Left hindlimb (tissue), 1 donor: ENCODE measurements at regions not wholly inside any gene's neighbourhood (a gene's known extent, or its start where the extent isn't known, plus 50 kb on each side); places are given as distances from the start of the nearest gene placed in this dataset.
A peak's percentile ranks its signal among the peaks of the same experiment; 100 is the strongest.

Source experiments
- DNase-seq: peaks from one replicate; pipeline ENCODE4 v3.0.0-alpha.2; 2018

- DNase-seq: no peak
These were observed 135.9 kb upstream of the AGBL1 start for GRCh38 chr15:85943791-85944190.

- DNase-seq: no peak
These were observed 132.7 kb upstream of the AGBL1 start for GRCh38 chr15:85947021-85947420.

GRCh38 chr15:85947936-85948335 is 131.7 kb upstream of the AGBL1 start:
- no peak for DNase-seq

GRCh38 chr15:85950101-85950500 is 129.6 kb upstream of the AGBL1 start:
- DNase-seq: no peak

- no peak for DNase-seq
These were observed 125.1 kb upstream of the AGBL1 start for GRCh38 chr15:85954586-85954985.

- DNase-seq: no peak
These were observed 123.9 kb upstream of the AGBL1 start for GRCh38 chr15:85955501-85956391.

GRCh38 chr15:85956532-85957275 is 123.0 kb upstream of the AGBL1 start:
- DNase-seq: no peak

- DNase-seq: no peak
These were observed 120.1 kb upstream of the AGBL1 start for GRCh38 chr15:85959611-85960010.

- DNase-seq: no peak
These were observed 119.3 kb upstream of the AGBL1 start for GRCh38 chr15:85960381-85960780.

GRCh38 chr15:85961821-85962220 is 117.8 kb upstream of the AGBL1 start:
- DNase-seq: no peak

- DNase-seq: no peak
These were observed 116.4 kb upstream of the AGBL1 start for GRCh38 chr15:85963262-85963760.

- no peak for DNase-seq
These were observed 115.2 kb upstream of the AGBL1 start for GRCh38 chr15:85964471-85964870.

- no peak for DNase-seq
These were observed 112.1 kb upstream of the AGBL1 start for GRCh38 chr15:85967553-85967952.

GRCh38 chr15:85972805-85973540 is 106.7 kb upstream of the AGBL1 start:
- DNase-seq: no peak

- DNase-seq: peak; percentile 60
These were observed 105.9 kb upstream of the AGBL1 start for GRCh38 chr15:85973584-85974347.

- DNase-seq: no peak
These were observed 105.3 kb upstream of the AGBL1 start for GRCh38 chr15:85974348-85974705.

- no peak for DNase-seq
These were observed 104.9 kb upstream of the AGBL1 start for GRCh38 chr15:85974742-85975141.

- no peak for DNase-seq
These were observed 103.6 kb upstream of the AGBL1 start for GRCh38 chr15:85976102-85976501.

GRCh38 chr15:85976986-85977385 is 102.7 kb upstream of the AGBL1 start:
- no peak for DNase-seq

- no peak for DNase-seq
These were observed 102.1 kb upstream of the AGBL1 start for GRCh38 chr15:85977586-85977985.

GRCh38 chr15:85979929-85980328 is 99.7 kb upstream of the AGBL1 start:
- no peak for DNase-seq

- DNase-seq: no peak
These were observed 98.7 kb upstream of the AGBL1 start for GRCh38 chr15:85980946-85981345.

- no peak for DNase-seq
These were observed 95.4 kb upstream of the AGBL1 start for GRCh38 chr15:85984241-85984640.
